ENCODE measurements at regions not wholly inside any gene's neighbourhood (a gene's known extent, or its start where the extent isn't known, plus 50 kb on each side); places are given as distances from the start of the nearest gene placed in this dataset.
A peak's percentile ranks its signal among the peaks of the same experiment; 100 is the strongest.

- TF ChIP-seq EZH2phosphoT487 (IDR thresholded peaks at IDR 0.05; ENCODE audit: borderline replicate concordance, low read depth, low read length): no peak
- TF ChIP-seq CTCF (conservative IDR thresholded peaks at IDR 0.05; ENCODE audit: low read length): no peak
- ChIA-PET CTCF (ENCODE audit: unreplicated experiment) (no interaction called here), POLR2A (no interaction called here)
- Histone ChIP-seq H3K27ac (ENCODE audit: low read depth, low read length, poor library complexity, severe bottlenecking) (no peak overlapping the region), H3K9me3 (ENCODE audit: low read length) (peaks cover 16% of the 10 kb centered on the region; the same call in 1 of the 2 replicates), H3K79me2 (ENCODE audit: insufficient read depth, low read depth, low read length) (no peaks in the 10 kb centered on the region), H2AFZ (ENCODE audit: low read length) (no peak overlapping the region), H3K4me1 (ENCODE audit: insufficient read depth, low read length, poor library complexity, severe bottlenecking) (peaks cover 22% of the 10 kb centered on the region), H3K36me3 (ENCODE audit: insufficient read depth, low read length) (no peaks in the 10 kb centered on the region; the same call in 1 of the 2 replicates), H3K4me3 (ENCODE audit: low read depth, low read length, poor library complexity, severe bottlenecking) (no peak overlapping the region), H3K9me2 (ENCODE audit: insufficient read depth, low read length) (no peaks in the 10 kb centered on the region), H4K20me1 (ENCODE audit: insufficient read depth, low read length) (no peaks in the 10 kb centered on the region), H3K4me2 (ENCODE audit: low read length) (no peak overlapping the region)
- BruUV-seq (replicated peaks): no TSS peak
- DNase-seq (ENCODE audit: low spot score): peak; percentile 24
- intact Hi-C loops (cut with micrococcal nuclease; ENCODE audit: unreplicated experiment): loop anchor here (5.0 to 10.0 kb wide), 4 partner anchors 278 to 462 kb away; no protein-coding TSS in a partner anchor
These were observed 216.7 kb upstream of the ARID1B start for GRCh38 chr6:156560476-156560875.

- Histone ChIP-seq H3K9me2 (ENCODE audit: insufficient read depth, low read length) (no peaks in the 10 kb centered on the region), H3K4me2 (ENCODE audit: low read length) (no peak overlapping the region), H3K79me2 (ENCODE audit: insufficient read depth, low read depth, low read length) (no peaks in the 10 kb centered on the region), H3K9me3 (ENCODE audit: low read length) (peaks cover 16% of the 10 kb centered on the region; the same call in 1 of the 2 replicates), H3K27ac (ENCODE audit: low read depth, low read length, poor library complexity, severe bottlenecking) (no peak overlapping the region), H3K36me3 (ENCODE audit: insufficient read depth, low read length) (no peaks in the 10 kb centered on the region; the same call in 1 of the 2 replicates), H4K20me1 (ENCODE audit: insufficient read depth, low read length) (no peaks in the 10 kb centered on the region), H3K4me3 (ENCODE audit: low read depth, low read length, poor library complexity, severe bottlenecking) (no peak overlapping the region), H3K4me1 (ENCODE audit: insufficient read depth, low read length, poor library complexity, severe bottlenecking) (peaks cover 10% of the 10 kb centered on the region), H2AFZ (ENCODE audit: low read length) (no peak overlapping the region)
- no TSS peak for BruUV-seq (replicated peaks)
- ChIA-PET POLR2A (interaction anchor here (0.7 kb wide), 1 partner anchor 76 kb away, joined by 3 read pairs; no protein-coding TSS in a partner anchor), CTCF (ENCODE audit: unreplicated experiment) (interaction anchor here (0.5 kb wide), 1 partner anchor 42 kb away, joined by 3 read pairs; no protein-coding TSS in a partner anchor)
- intact Hi-C loops (cut with micrococcal nuclease; ENCODE audit: unreplicated experiment): loop anchor here (10.0 kb wide), 1 partner anchor 1234 kb away; no protein-coding TSS in a partner anchor
- no peak for TF ChIP-seq CTCF (conservative IDR thresholded peaks at IDR 0.05; ENCODE audit: low read length)
- no peak for TF ChIP-seq EZH2phosphoT487 (IDR thresholded peaks at IDR 0.05; ENCODE audit: borderline replicate concordance, low read depth, low read length)
- DNase-seq (ENCODE audit: low spot score): no peak
These were observed 218.0 kb upstream of the ARID1B start for GRCh38 chr6:156559162-156559690.

- no peaks in the 10 kb centered on the region for H3K79me2 ChIP-seq (ENCODE audit: insufficient read depth, low read depth, low read length)
- CTCF ChIA-PET (ENCODE audit: unreplicated experiment): no interaction called here
- no peaks in the 10 kb centered on the region for H3K9me2 ChIP-seq (ENCODE audit: insufficient read depth, low read length)
- no peak overlapping the region for H3K4me2 ChIP-seq (ENCODE audit: low read length)
- BruUV-seq (replicated peaks): no TSS peak
- no peaks in the 10 kb centered on the region; the same call in 1 of the 2 replicates for H3K36me3 ChIP-seq (ENCODE audit: insufficient read depth, low read length)
- H3K27ac ChIP-seq (ENCODE audit: low read depth, low read length, poor library complexity, severe bottlenecking): no peak overlapping the region
- no peak overlapping the region for H3K4me3 ChIP-seq (ENCODE audit: low read depth, low read length, poor library complexity, severe bottlenecking)
- intact Hi-C loops (cut with micrococcal nuclease; ENCODE audit: unreplicated experiment): loop anchor here (10.0 kb wide), 1 partner anchor 1233 kb away; no protein-coding TSS in a partner anchor
- no peak overlapping the region for H2AFZ ChIP-seq (ENCODE audit: low read length)
- TF ChIP-seq CTCF (conservative IDR thresholded peaks at IDR 0.05; ENCODE audit: low read length): no peak
- no peak for TF ChIP-seq EZH2phosphoT487 (IDR thresholded peaks at IDR 0.05; ENCODE audit: borderline replicate concordance, low read depth, low read length)
- no peaks in the 10 kb centered on the region for H4K20me1 ChIP-seq (ENCODE audit: insufficient read depth, low read length)
- POLR2A ChIA-PET: interaction anchor here (0.6 kb wide), 1 partner anchor 270 kb away, joined by 7 read pairs; no protein-coding TSS in a partner anchor
- DNase-seq (ENCODE audit: low spot score): no peak
- peaks cover 16% of the 10 kb centered on the region; the same call in 1 of the 2 replicates for H3K9me3 ChIP-seq (ENCODE audit: low read length)
- no peaks in the 10 kb centered on the region for H3K4me1 ChIP-seq (ENCODE audit: insufficient read depth, low read length, poor library complexity, severe bottlenecking)
These were observed 219.3 kb upstream of the ARID1B start for GRCh38 chr6:156557911-156558259.

All from OCI-LY7 (cell line).